ENCODE measurements at regions not wholly inside any gene's neighbourhood (a gene's known extent, or its start where the extent isn't known, plus 50 kb on each side); places are given as distances from the start of the nearest gene placed in this dataset.

DNA sequence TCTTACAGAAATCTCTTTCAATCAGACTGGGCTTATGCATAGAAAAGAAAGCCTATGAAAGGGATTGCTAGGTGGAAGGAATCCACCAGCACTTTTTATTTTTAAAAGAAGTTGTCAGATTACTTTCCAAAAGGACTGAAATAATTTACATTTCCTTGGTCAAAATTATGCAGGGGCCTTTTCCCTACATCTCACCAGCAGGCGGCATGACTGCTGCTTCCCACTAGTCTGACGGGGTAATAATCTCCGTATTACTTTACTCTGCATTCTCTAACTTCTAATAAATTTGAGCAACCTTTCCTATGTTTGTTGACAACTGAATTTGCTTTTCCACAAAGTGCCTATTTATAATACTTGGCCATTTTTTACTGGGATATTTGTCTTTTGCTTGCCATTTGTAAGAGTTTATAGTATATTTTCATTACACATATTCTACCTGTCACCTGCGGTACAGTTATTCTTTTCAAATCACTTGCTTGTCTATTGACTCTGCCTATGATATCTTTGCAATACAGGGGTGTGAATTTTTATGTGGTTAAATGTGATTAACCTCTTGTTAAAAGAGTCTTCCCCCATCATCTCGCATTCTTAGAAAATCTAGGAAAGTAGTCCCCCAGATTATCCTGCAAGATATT, 51.9 kb upstream of the USP47 start:
- no peak overlapping the region for H3K27ac ChIP-seq (ENCODE audit: control insufficient read depth, insufficient read depth, low read length)
- H3K79me2 ChIP-seq (ENCODE audit: control insufficient read depth, insufficient read depth, low read length), result no peaks in the 10 kb centered on the region
- FAIRE-seq (peak; percentile 62), DNase-seq (ENCODE audit: low read depth, low spot score) (no peak)
- no peaks in the 10 kb centered on the region for H3K36me3 ChIP-seq (ENCODE audit: control insufficient read depth in 2 of 2, extremely low read depth in 1 of 2, insufficient read depth in 2 of 2, low read length in 2 of 2)
- no peaks in the 10 kb centered on the region for H3K4me1 ChIP-seq (ENCODE audit: control insufficient read depth, extremely low read depth, insufficient read depth, low read length)
- no peaks in the 10 kb centered on the region for H3K9me3 ChIP-seq (ENCODE audit: control insufficient read depth, low read depth, low read length)
- no peaks in the 10 kb centered on the region for H3K9me1 ChIP-seq (ENCODE audit: control insufficient read depth, extremely low read depth, insufficient read depth, low read length)
- dilution Hi-C loops (cut with MboI; ENCODE audit: extremely low pct_ligation_motif_present, low sequenced_read_pairs), result no loop called here
- no peak overlapping the region for H3K4me2 ChIP-seq (ENCODE audit: control insufficient read depth, extremely low read depth, insufficient read depth, low read depth, low read length)
- no peaks in the 10 kb centered on the region for H4K20me1 ChIP-seq (ENCODE audit: control insufficient read depth, extremely low read depth, insufficient read depth, low read length)
- no peak overlapping the region for H3K9ac ChIP-seq (ENCODE audit: control insufficient read depth, extremely low read depth, insufficient read depth, low read length)
- H3K27me3 ChIP-seq (ENCODE audit: control insufficient read depth, extremely low read depth, insufficient read depth, low read length), result peaks cover 3% of the 10 kb centered on the region
- no peak for TF ChIP-seq EZH2 (IDR thresholded peaks at IDR 0.05; ENCODE audit: low read length)
- TF ChIP-seq, protein P1, sequence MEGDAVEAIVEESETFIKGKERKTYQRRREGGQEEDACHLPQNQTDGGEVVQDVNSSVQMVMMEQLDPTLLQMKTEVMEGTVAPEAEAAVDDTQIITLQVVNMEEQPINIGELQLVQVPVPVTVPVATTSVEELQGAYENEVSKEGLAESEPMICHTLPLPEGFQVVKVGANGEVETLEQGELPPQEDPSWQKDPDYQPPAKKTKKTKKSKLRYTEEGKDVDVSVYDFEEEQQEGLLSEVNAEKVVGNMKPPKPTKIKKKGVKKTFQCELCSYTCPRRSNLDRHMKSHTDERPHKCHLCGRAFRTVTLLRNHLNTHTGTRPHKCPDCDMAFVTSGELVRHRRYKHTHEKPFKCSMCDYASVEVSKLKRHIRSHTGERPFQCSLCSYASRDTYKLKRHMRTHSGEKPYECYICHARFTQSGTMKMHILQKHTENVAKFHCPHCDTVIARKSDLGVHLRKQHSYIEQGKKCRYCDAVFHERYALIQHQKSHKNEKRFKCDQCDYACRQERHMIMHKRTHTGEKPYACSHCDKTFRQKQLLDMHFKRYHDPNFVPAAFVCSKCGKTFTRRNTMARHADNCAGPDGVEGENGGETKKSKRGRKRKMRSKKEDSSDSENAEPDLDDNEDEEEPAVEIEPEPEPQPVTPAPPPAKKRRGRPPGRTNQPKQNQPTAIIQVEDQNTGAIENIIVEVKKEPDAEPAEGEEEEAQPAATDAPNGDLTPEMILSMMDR (optimal IDR thresholded peaks at IDR 0.05 in 1 of 3, IDR thresholded peaks at IDR 0.05 in 1 of 3, conservative IDR thresholded peaks at IDR 0.05 in 1 of 3; ENCODE audit: extremely low read depth in 1 of 3, insufficient read depth in 2 of 3, low read length in 3 of 3), result peak; percentile 41 to 57 (median 45)
- H2AFZ ChIP-seq (ENCODE audit: control insufficient read depth, low read length), result no peak overlapping the region
- no peak overlapping the region for H3K4me3 ChIP-seq (ENCODE audit: control insufficient read depth in 2 of 3, extremely low read depth in 1 of 3, insufficient read depth in 2 of 3, low read depth in 1 of 3, low read length in 3 of 3)

DNA sequence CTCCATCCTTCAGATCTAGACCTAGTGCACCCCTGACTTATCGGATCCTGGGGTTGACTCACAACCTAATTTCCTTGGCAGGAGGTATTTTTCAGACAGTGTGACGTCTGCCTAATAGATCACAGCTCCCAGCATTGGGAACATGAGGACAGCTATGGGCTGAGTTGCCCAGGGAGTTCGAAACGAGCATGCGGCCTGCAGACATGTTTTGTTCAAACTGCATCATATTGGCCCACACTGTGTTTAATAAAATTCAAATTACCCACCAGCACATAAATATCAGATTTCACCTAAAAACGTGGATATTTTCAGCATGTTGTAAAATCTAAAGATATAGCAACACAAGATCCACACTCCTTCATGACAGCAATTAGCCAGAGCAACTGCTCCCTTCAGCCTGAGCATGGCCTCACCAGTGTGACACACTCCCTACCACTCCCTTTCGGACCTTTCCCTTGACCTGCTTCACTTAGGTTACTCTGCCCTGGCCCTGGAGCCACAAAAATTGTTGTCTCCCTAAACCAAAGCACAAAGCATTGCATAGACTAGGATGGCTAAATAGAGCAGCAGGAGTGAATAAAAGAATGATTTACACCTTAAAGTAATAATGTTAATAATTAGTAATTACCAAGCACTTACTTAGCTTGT, 53.6 kb upstream of the USP47 start:
- H3K36me3 ChIP-seq (ENCODE audit: control insufficient read depth in 2 of 2, extremely low read depth in 1 of 2, insufficient read depth in 2 of 2, low read length in 2 of 2), result no peaks in the 10 kb centered on the region
- H3K9me3 ChIP-seq (ENCODE audit: control insufficient read depth, low read depth, low read length), result no peaks in the 10 kb centered on the region
- H3K4me2 ChIP-seq (ENCODE audit: control insufficient read depth, extremely low read depth, insufficient read depth, low read depth, low read length), result no peak overlapping the region
- dilution Hi-C loops (cut with MboI; ENCODE audit: extremely low pct_ligation_motif_present, low sequenced_read_pairs), result no loop called here
- H3K4me1 ChIP-seq (ENCODE audit: control insufficient read depth, extremely low read depth, insufficient read depth, low read length), result no peaks in the 10 kb centered on the region
- H3K79me2 ChIP-seq (ENCODE audit: control insufficient read depth, insufficient read depth, low read length), result no peaks in the 10 kb centered on the region
- TF ChIP-seq, protein P1 (optimal IDR thresholded peaks at IDR 0.05 in 1 of 3, IDR thresholded peaks at IDR 0.05 in 1 of 3, conservative IDR thresholded peaks at IDR 0.05 in 1 of 3; ENCODE audit: extremely low read depth in 1 of 3, insufficient read depth in 2 of 3, low read length in 3 of 3), result no peak
- no peak for TF ChIP-seq EZH2 (IDR thresholded peaks at IDR 0.05; ENCODE audit: low read length)
- no peaks in the 10 kb centered on the region for H4K20me1 ChIP-seq (ENCODE audit: control insufficient read depth, extremely low read depth, insufficient read depth, low read length)
- no peaks in the 10 kb centered on the region for H3K27me3 ChIP-seq (ENCODE audit: control insufficient read depth, extremely low read depth, insufficient read depth, low read length)
- no peak overlapping the region for H2AFZ ChIP-seq (ENCODE audit: control insufficient read depth, low read length)
- no peaks in the 10 kb centered on the region for H3K9me1 ChIP-seq (ENCODE audit: control insufficient read depth, extremely low read depth, insufficient read depth, low read length)
- no peak for DNase-seq (ENCODE audit: low read depth, low spot score)
- no peak overlapping the region for H3K4me3 ChIP-seq (ENCODE audit: control insufficient read depth in 2 of 3, extremely low read depth in 1 of 3, insufficient read depth in 2 of 3, low read depth in 1 of 3, low read length in 3 of 3)
- FAIRE-seq, result no peak
- H3K27ac ChIP-seq (ENCODE audit: control insufficient read depth, insufficient read depth, low read length), result no peak overlapping the region
- H3K9ac ChIP-seq (ENCODE audit: control insufficient read depth, extremely low read depth, insufficient read depth, low read length), result no peak overlapping the region
